ENCODE measurements at regions not wholly inside any gene's neighbourhood (a gene's known extent, or its start where the extent isn't known, plus 50 kb on each side); places are given as distances from the start of the nearest gene placed in this dataset.

DNA sequence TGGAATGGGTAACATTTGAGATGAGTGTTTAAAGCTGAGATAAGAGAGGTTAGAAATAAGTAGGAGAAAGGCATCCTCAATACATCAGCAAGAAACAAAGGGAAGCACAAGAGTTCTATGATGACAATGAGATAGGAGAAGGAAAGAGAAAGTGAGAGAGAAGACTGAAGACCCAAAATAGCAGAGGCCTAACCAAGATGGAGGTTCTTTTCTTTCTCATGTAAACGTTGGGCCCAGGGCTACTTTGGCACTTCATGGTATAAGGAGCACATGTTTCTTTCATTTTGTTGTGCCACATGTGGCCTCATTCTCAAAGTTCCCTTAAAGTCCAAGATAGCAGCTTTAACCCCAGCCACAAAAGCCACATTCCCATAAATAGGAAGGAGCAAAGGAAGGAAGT is 120.5 kb upstream of the RMST start:
- H3K4me2 ChIP-seq = no peak overlapping the region
- ChIA-PET CTCF (no interaction called here), POLR2A (ENCODE audit: unreplicated experiment) (no interaction called here)
- BruUV-seq (replicated peaks) = no TSS peak
- DNase-seq = no peak
- H3K4me3 ChIP-seq = no peak overlapping the region
- H3K4me1 ChIP-seq (replicated peaks; ENCODE audit: insufficient read depth) = no peaks in the 10 kb centered on the region
- no peak overlapping the region for H2AFZ ChIP-seq
- H3K27me3 ChIP-seq (ENCODE audit: insufficient read depth, low read depth) = peaks cover 10% of the 10 kb centered on the region
- no peaks in the 10 kb centered on the region for H3K36me3 ChIP-seq (ENCODE audit: low read depth)
- TF ChIP-seq EZH2 (IDR thresholded peaks at IDR 0.05; ENCODE audit: low read depth) = no peak
- TF ChIP-seq, protein P1, sequence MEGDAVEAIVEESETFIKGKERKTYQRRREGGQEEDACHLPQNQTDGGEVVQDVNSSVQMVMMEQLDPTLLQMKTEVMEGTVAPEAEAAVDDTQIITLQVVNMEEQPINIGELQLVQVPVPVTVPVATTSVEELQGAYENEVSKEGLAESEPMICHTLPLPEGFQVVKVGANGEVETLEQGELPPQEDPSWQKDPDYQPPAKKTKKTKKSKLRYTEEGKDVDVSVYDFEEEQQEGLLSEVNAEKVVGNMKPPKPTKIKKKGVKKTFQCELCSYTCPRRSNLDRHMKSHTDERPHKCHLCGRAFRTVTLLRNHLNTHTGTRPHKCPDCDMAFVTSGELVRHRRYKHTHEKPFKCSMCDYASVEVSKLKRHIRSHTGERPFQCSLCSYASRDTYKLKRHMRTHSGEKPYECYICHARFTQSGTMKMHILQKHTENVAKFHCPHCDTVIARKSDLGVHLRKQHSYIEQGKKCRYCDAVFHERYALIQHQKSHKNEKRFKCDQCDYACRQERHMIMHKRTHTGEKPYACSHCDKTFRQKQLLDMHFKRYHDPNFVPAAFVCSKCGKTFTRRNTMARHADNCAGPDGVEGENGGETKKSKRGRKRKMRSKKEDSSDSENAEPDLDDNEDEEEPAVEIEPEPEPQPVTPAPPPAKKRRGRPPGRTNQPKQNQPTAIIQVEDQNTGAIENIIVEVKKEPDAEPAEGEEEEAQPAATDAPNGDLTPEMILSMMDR (conservative IDR thresholded peaks at IDR 0.05) = no peak
- H3F3A ChIP-seq (ENCODE audit: insufficient read depth, low read depth) = no peaks in the 10 kb centered on the region
- H3K9me3 ChIP-seq (ENCODE audit: insufficient read depth, low read depth) = peaks cover 4% of the 10 kb centered on the region; the same call in 1 of the 2 replicates
- no peaks in the 10 kb centered on the region for H4K20me1 ChIP-seq (ENCODE audit: insufficient read depth)
- H3K27ac ChIP-seq = no peak overlapping the region
- intact Hi-C loops (cut with micrococcal nuclease; ENCODE audit: unreplicated experiment) = no loop called here
- H3K79me2 ChIP-seq (ENCODE audit: low read depth) = no peaks in the 10 kb centered on the region
- no peaks in the 10 kb centered on the region for H3K9me2 ChIP-seq (ENCODE audit: insufficient read depth)

DNA sequence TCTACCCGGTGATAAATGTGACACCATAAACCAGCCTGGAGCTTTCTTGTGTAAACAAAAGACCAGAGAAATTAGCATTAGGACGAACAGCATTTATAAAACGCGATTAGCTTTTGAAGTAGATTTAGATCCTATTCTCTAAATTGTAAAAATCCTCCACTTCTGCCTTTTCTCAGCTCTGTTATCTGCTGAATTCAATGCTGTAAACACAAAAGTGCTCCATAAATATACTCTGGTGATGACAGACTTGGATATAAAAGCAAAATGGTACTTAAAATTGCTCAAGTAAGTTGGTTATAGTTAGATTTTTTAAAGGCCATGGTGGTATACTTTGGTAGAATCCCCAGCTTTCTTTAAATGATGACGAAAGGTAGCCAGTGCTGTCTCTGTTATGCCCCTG is 114.6 kb upstream of the RMST start:
- no peak overlapping the region for H3K27ac ChIP-seq
- H3K4me2 ChIP-seq = no peak overlapping the region
- intact Hi-C loops (cut with micrococcal nuclease; ENCODE audit: unreplicated experiment) = no loop called here
- H2AFZ ChIP-seq = no peak overlapping the region
- peaks cover 4% of the 10 kb centered on the region; the same call in 1 of the 2 replicates for H3K9me3 ChIP-seq (ENCODE audit: insufficient read depth, low read depth)
- BruUV-seq (replicated peaks) = no TSS peak
- no peaks in the 10 kb centered on the region for H3K9me2 ChIP-seq (ENCODE audit: insufficient read depth)
- no peaks in the 10 kb centered on the region for H3K36me3 ChIP-seq (ENCODE audit: low read depth)
- no peaks in the 10 kb centered on the region for H3K4me1 ChIP-seq (replicated peaks; ENCODE audit: insufficient read depth)
- CTCF ChIA-PET = no interaction called here
- POLR2A ChIA-PET (ENCODE audit: unreplicated experiment) = no interaction called here
- H3K79me2 ChIP-seq (ENCODE audit: low read depth) = no peaks in the 10 kb centered on the region
- TF ChIP-seq, protein P1 (conservative IDR thresholded peaks at IDR 0.05) = no peak
- TF ChIP-seq EZH2 (IDR thresholded peaks at IDR 0.05; ENCODE audit: low read depth) = no peak
- H3K27me3 ChIP-seq (ENCODE audit: insufficient read depth, low read depth) = no peaks in the 10 kb centered on the region
- no peaks in the 10 kb centered on the region for H4K20me1 ChIP-seq (ENCODE audit: insufficient read depth)
- no peak for DNase-seq
- no peak overlapping the region for H3K4me3 ChIP-seq
- H3F3A ChIP-seq (ENCODE audit: insufficient read depth, low read depth) = no peaks in the 10 kb centered on the region

DNA sequence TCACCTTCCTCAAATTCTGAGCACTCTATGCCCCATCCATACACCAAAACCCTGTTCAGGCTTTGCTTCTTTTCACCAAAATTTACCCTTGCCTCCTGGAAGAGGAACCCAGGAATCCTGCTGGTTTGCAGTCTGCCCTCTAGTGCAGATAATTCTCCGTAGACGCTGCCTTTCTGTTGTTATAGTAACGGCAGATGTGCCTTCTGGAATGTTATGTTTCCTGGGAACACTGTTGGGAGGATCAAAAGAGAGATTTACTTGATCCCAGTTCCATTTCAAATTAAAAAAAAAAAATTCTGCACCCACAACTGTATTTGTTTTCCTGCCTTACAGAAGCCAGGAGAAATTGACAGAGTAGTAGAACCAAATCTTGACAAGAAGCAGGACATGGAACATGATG is 104.2 kb upstream of the RMST start:
- no peaks in the 10 kb centered on the region for H4K20me1 ChIP-seq (ENCODE audit: insufficient read depth)
- H3K36me3 ChIP-seq (ENCODE audit: low read depth) = no peaks in the 10 kb centered on the region
- no peaks in the 10 kb centered on the region for H3K4me1 ChIP-seq (replicated peaks; ENCODE audit: insufficient read depth)
- H2AFZ ChIP-seq = no peak overlapping the region
- no peak overlapping the region for H3K27ac ChIP-seq
- H3K4me2 ChIP-seq = no peak overlapping the region
- no peaks in the 10 kb centered on the region for H3K79me2 ChIP-seq (ENCODE audit: low read depth)
- H3K9me3 ChIP-seq (ENCODE audit: insufficient read depth, low read depth) = no peaks in the 10 kb centered on the region
- H3F3A ChIP-seq (ENCODE audit: insufficient read depth, low read depth) = no peaks in the 10 kb centered on the region
- intact Hi-C loops (cut with micrococcal nuclease; ENCODE audit: unreplicated experiment) = no loop called here
- POLR2A ChIA-PET (ENCODE audit: unreplicated experiment) = no interaction called here
- peaks cover 15% of the 10 kb centered on the region; the same call in 1 of the 2 replicates for H3K27me3 ChIP-seq (ENCODE audit: insufficient read depth, low read depth)
- TF ChIP-seq, protein P1 (conservative IDR thresholded peaks at IDR 0.05) = no peak
- no peak for TF ChIP-seq EZH2 (IDR thresholded peaks at IDR 0.05; ENCODE audit: low read depth)
- CTCF ChIA-PET = no interaction called here
- BruUV-seq (replicated peaks) = no TSS peak
- no peak overlapping the region for H3K4me3 ChIP-seq
- no peaks in the 10 kb centered on the region for H3K9me2 ChIP-seq (ENCODE audit: insufficient read depth)
- no peak for DNase-seq
